Keratinocyte (primary cell): ENCODE measurements at regions not wholly inside any gene's neighbourhood (a gene's known extent, or its start where the extent isn't known, plus 50 kb on each side); places are given as distances from the start of the nearest gene placed in this dataset.

Experiments used
- CTCF ChIP-seq, 3 experiments: IDR thresholded peaks in 1 of 3; conservative IDR thresholded peaks in 1 of 3; optimal IDR thresholded peaks in 1 of 3; 2 replicates in 2 of 3; 3 replicates in 1 of 3; pipeline versions ENCODE3 to v1.5.1; 2011; ENCODE audit warnings: low read length in 3 of 3, mild to moderate bottlenecking in 3 of 3, moderate library complexity in 2 of 3, control low read depth in 1 of 3, inconsistent platforms in 1 of 3; ENCODE audit not compliant: insufficient read depth in 2 of 3; ENCODE audit errors: extremely low read depth in 1 of 3
- EZH2 ChIP-seq: IDR thresholded peaks from one replicate; pipeline ENCODE4 v1.6.1; 2012; ENCODE audit warnings: inconsistent platforms, mild to moderate bottlenecking, low read length, moderate library complexity

- TF ChIP-seq EZH2 (no peak), CTCF (optimal IDR thresholded peaks at IDR 0.05 in 1 of 3, IDR thresholded peaks at IDR 0.05 in 1 of 3, conservative IDR thresholded peaks at IDR 0.05 in 1 of 3; ENCODE audit: extremely low read depth in 1 of 3, insufficient read depth in 2 of 3, low read length in 3 of 3) (no peak)
Observed at GRCh38 chr11:119921571-119921970, 192.6 kb upstream of the NECTIN1 start.
